WTC11 (cell line): ENCODE measurements at regions not wholly inside any gene's neighbourhood (a gene's known extent, or its start where the extent isn't known, plus 50 kb on each side); places are given as distances from the start of the nearest gene placed in this dataset.

Source experiments
- ATAC-seq: fragments of 200-7000 bp; cut with Tn5 transposase; 2 replicates; pipeline ENCODE4 v1.10.0; 2021; ENCODE audit warnings: mild to moderate bottlenecking, moderate library complexity
- CTCF ChIA-PET: fragments of 300-600 bp; sonication (Branson Sonifier 250); formaldehyde crosslinking; loops from one replicate; lab custom pipeline; 2021; ENCODE audit warnings: antibody characterized with exemption; lab: Charles Lee
- POLR2A ChIA-PET: fragments of 350-600 bp; sonication (Branson Sonifier 250); formaldehyde crosslinking; loops from one replicate; lab custom pipeline; 2021; ENCODE audit warnings: antibody characterized with exemption; lab: Charles Lee
- DNase-seq: peaks from one replicate; pipeline ENCODE4 v3.0.0; 2021; ENCODE audit warnings: low spot score
- H3K27ac Mint-ChIP-seq: 2 replicates; pipeline ENCODE4 v1.8.0; 2021; ENCODE audit warnings: mixed read lengths
- H3K27me3 Mint-ChIP-seq: 2 replicates; pipeline ENCODE4 v1.8.0; 2021; ENCODE audit warnings: low read depth, mild to moderate bottlenecking, moderate library complexity, mixed read lengths
- H3K36me3 Mint-ChIP-seq: 2 replicates; pipeline ENCODE4 v1.8.0; 2021; ENCODE audit warnings: mixed read lengths
- H3K4me1 Mint-ChIP-seq: 2 replicates; pipeline ENCODE4 v1.8.0; 2022; ENCODE audit warnings: mixed read lengths
- H3K4me3 Mint-ChIP-seq: 2 replicates; pipeline ENCODE4 v1.8.0; 2021; ENCODE audit warnings: mild to moderate bottlenecking, moderate library complexity, mixed read lengths
- H3K9me3 Mint-ChIP-seq: 2 replicates; pipeline ENCODE4 v1.8.0; 2021; ENCODE audit warnings: mixed read lengths
- ATF1 ChIP-seq: sonication (generic); formaldehyde crosslinking; IDR thresholded peaks from 2 replicates; pipeline ENCODE4 v1.8.1; 2023; ENCODE audit warnings: mild to moderate bottlenecking, moderate library complexity, missing genetic modification reagents
- ATF3 ChIP-seq: sonication (generic); formaldehyde crosslinking; conservative IDR thresholded peaks from 2 replicates; pipeline ENCODE4 v1.8.1; 2022; ENCODE audit warnings: mild to moderate bottlenecking, missing genetic modification reagents
- ATF6 ChIP-seq: sonication (generic); formaldehyde crosslinking; IDR thresholded peaks from 2 replicates; pipeline ENCODE4 v1.8.1; 2023; ENCODE audit warnings: mild to moderate bottlenecking, missing genetic modification reagents
- CBFB ChIP-seq: sonication (generic); formaldehyde crosslinking; IDR thresholded peaks from 2 replicates; pipeline ENCODE4 v1.8.1; 2022; ENCODE audit warnings: mild to moderate bottlenecking, low read depth, missing genetic modification reagents
- CREM ChIP-seq: sonication (generic); formaldehyde crosslinking; IDR thresholded peaks from 2 replicates; pipeline ENCODE4 v1.8.1; 2022; ENCODE audit warnings: mild to moderate bottlenecking, missing genetic modification reagents, moderate library complexity
- FOXJ3 ChIP-seq: sonication (generic); formaldehyde crosslinking; IDR thresholded peaks from 2 replicates; pipeline ENCODE4 v1.9.0; 2021; ENCODE audit warnings: missing genetic modification reagents, mild to moderate bottlenecking, borderline replicate concordance
- HMGA2 ChIP-seq: fragments of 250-450 bp; sonication (Bioruptor Pico); IDR thresholded peaks from 2 replicates; pipeline ENCODE4 v1.4.0; 2021; ENCODE audit warnings: mild to moderate bottlenecking, moderate library complexity
- HMGXB4 ChIP-seq: sonication (generic); formaldehyde crosslinking; IDR thresholded peaks from 2 replicates; pipeline ENCODE4 v1.8.1; 2023; ENCODE audit warnings: mild to moderate bottlenecking, moderate library complexity, missing genetic modification reagents
- KAT7 ChIP-seq: sonication (generic); formaldehyde crosslinking; IDR thresholded peaks from 2 replicates; pipeline ENCODE4 v1.8.1; 2023; ENCODE audit warnings: missing genetic modification reagents, mild to moderate bottlenecking, borderline replicate concordance
- MLX ChIP-seq: sonication (generic); formaldehyde crosslinking; IDR thresholded peaks from 2 replicates; pipeline ENCODE4 v1.8.1; 2023; ENCODE audit warnings: mild to moderate bottlenecking, missing genetic modification reagents, moderate library complexity
- PRDM15 ChIP-seq: sonication (generic); formaldehyde crosslinking; IDR thresholded peaks from 2 replicates; pipeline ENCODE4 v1.8.0; 2022; ENCODE audit warnings: missing genetic modification reagents
- PREB ChIP-seq: sonication (generic); formaldehyde crosslinking; IDR thresholded peaks from 2 replicates; pipeline ENCODE4 v1.8.1; 2022; ENCODE audit warnings: mild to moderate bottlenecking, missing genetic modification reagents, moderate library complexity, borderline replicate concordance
- STAT6 ChIP-seq: sonication (generic); formaldehyde crosslinking; conservative IDR thresholded peaks from 2 replicates; pipeline ENCODE4 v1.8.1; 2023; ENCODE audit warnings: mild to moderate bottlenecking, low read depth, missing genetic modification reagents, moderate library complexity
- TCF7 ChIP-seq: sonication (generic); formaldehyde crosslinking; IDR thresholded peaks from 2 replicates; pipeline ENCODE4 v1.8.0; 2022; ENCODE audit warnings: mild to moderate bottlenecking, low read depth, missing genetic modification reagents, moderate library complexity
- TEAD1 ChIP-seq: sonication (generic); formaldehyde crosslinking; IDR thresholded peaks from 2 replicates; pipeline ENCODE4 v1.8.0; 2022; ENCODE audit warnings: mild to moderate bottlenecking, missing genetic modification reagents
- ZBTB43 ChIP-seq: sonication (generic); formaldehyde crosslinking; IDR thresholded peaks from 2 replicates; pipeline ENCODE4 v1.8.1; 2023; ENCODE audit warnings: mild to moderate bottlenecking, missing genetic modification reagents
- ZNF138 ChIP-seq: sonication (generic); formaldehyde crosslinking; conservative IDR thresholded peaks from 2 replicates; pipeline ENCODE4 v1.8.1; 2022; ENCODE audit warnings: mild to moderate bottlenecking, moderate library complexity, missing genetic modification reagents
- ZNF219 ChIP-seq: sonication (generic); formaldehyde crosslinking; IDR thresholded peaks from 2 replicates; pipeline ENCODE4 v1.8.0; 2023; ENCODE audit warnings: missing genetic modification reagents, mild to moderate bottlenecking, borderline replicate concordance
- ZNF425 ChIP-seq: fragments of 250-450 bp; sonication (Bioruptor Pico); conservative IDR thresholded peaks from 2 replicates; pipeline ENCODE4 v1.9.0; 2021; ENCODE audit warnings: mild to moderate bottlenecking

- Mint-ChIP-seq H3K36me3 (no peaks in the 10 kb centered on the region), H3K4me1 (peaks cover 30% of the 10 kb centered on the region), H3K9me3 (peaks cover 4% of the 10 kb centered on the region; the same call in 1 of the 2 replicates), H3K27me3 (no peaks in the 10 kb centered on the region), H3K4me3 (no peak overlapping the region), H3K27ac (no peak overlapping the region)
- TF ChIP-seq ATF6 (CRISPR knock-in tag) (no peak), CREM (no peak), HMGA2 (no peak), MLX (no peak), PREB (CRISPR knock-in tag) (no peak), CBFB (no peak), ATF1 (CRISPR knock-in tag) (no peak)
- ChIA-PET CTCF (interaction anchor here (0.5 to 1.3 kb wide), 3 partner anchors 11 to 620 kb away, joined by 3 to 4 read pairs (median 3); no protein-coding TSS in a partner anchor), POLR2A (no interaction called here)
- DNase-seq (no peak), ATAC-seq (no peak)
Observed at GRCh38 chr6:8193541-8193940, 91.2 kb upstream of the EEF1E1 start.

GRCh38 chr6:8192597-8192996 is 90.2 kb upstream of the EEF1E1 start:
- ChIA-PET POLR2A (no interaction called here), CTCF (interaction anchor here (1.5 to 2.3 kb wide), 2 partner anchors 12 to 61 kb away, joined by 6 to 8 read pairs; no protein-coding TSS in a partner anchor)
- DNase-seq: no peak
- H3K36me3 Mint-ChIP-seq: no peaks in the 10 kb centered on the region
- no peaks in the 10 kb centered on the region; the same call in 1 of the 2 replicates for H3K27me3 Mint-ChIP-seq
- peaks cover 30% of the 10 kb centered on the region for H3K4me1 Mint-ChIP-seq
- no peak overlapping the region for H3K27ac Mint-ChIP-seq
- no peak for ATAC-seq
- H3K4me3 Mint-ChIP-seq: no peak overlapping the region
- peaks cover 4% of the 10 kb centered on the region; the same call in 1 of the 2 replicates for H3K9me3 Mint-ChIP-seq
- TF ChIP-seq ZNF219 (CRISPR knock-in tag) (no peak), FOXJ3 (no peak), ZNF138 (no peak), TCF7 (CRISPR knock-in tag) (no peak), PRDM15 (no peak), KAT7 (CRISPR knock-in tag) (no peak), ZNF425 (CRISPR knock-in tag) (no peak), ZBTB43 (CRISPR knock-in tag) (no peak), STAT6 (CRISPR knock-in tag) (no peak), TEAD1 (CRISPR knock-in tag) (no peak), HMGXB4 (CRISPR knock-in tag) (no peak), ATF3 (CRISPR knock-in tag) (no peak)
